ENCODE measurements at regions not wholly inside any gene's neighbourhood (a gene's known extent, or its start where the extent isn't known, plus 50 kb on each side); places are given as distances from the start of the nearest gene placed in this dataset.
A peak's percentile ranks its signal among the peaks of the same experiment; 100 is the strongest.

DNA sequence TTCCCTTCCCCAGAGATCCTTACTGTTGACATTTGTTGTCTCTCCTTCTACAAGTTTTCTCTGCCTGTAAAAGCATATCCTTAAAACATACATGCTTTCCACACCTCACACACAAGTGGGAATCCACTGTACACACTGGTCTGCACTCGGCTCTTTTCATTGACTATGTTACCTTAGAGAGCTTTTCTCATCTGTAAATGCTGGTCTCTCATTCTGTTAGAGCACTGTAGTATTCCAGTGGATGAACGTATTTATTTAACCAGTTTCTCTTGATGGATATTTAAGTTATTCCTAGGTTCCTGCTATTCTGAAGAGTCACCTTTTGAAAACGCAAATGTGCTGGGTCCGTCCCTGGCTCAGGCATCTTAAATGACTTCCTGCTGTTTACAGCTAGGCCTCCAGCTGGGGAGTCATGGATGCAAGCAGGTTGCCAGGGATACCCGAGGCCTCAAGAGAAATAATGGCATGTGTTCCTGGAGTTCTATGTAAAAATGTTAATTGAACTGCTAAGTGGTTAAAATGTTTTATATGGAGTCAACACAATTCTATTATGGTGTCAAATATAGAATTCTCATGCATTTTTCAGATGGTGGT lies 61.1 kb upstream of the TGM3 start:
- TF ChIP-seq, protein P1, sequence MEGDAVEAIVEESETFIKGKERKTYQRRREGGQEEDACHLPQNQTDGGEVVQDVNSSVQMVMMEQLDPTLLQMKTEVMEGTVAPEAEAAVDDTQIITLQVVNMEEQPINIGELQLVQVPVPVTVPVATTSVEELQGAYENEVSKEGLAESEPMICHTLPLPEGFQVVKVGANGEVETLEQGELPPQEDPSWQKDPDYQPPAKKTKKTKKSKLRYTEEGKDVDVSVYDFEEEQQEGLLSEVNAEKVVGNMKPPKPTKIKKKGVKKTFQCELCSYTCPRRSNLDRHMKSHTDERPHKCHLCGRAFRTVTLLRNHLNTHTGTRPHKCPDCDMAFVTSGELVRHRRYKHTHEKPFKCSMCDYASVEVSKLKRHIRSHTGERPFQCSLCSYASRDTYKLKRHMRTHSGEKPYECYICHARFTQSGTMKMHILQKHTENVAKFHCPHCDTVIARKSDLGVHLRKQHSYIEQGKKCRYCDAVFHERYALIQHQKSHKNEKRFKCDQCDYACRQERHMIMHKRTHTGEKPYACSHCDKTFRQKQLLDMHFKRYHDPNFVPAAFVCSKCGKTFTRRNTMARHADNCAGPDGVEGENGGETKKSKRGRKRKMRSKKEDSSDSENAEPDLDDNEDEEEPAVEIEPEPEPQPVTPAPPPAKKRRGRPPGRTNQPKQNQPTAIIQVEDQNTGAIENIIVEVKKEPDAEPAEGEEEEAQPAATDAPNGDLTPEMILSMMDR (IDR thresholded peaks at IDR 0.05; ENCODE audit: low read depth, low read length, missing control alignments) = no peak
- H3K4me3 ChIP-seq (replicated peaks; ENCODE audit: low read depth, low read length) = no peak overlapping the region
- DNase-seq (ENCODE audit: extremely low read depth, low read depth) = no peak

DNA sequence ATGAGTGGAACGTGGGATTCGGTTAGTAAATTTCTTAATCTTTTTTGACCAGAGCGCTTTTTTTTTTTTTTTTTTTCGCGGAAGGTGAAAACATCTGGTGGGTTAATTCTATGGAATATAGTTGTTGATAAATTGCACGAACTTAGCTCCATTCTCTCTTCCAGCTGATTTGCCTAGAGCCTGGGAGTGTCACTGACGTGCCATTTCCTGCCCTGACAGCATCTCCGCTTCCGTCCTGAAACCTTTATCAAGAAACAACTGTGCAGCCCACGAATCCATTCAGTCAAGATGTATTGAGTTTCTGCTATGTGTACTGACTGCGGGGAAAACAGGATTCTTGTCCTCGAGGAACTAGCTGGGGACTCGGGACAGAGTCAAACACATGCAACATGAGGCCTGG lies 59.5 kb upstream of the TGM3 start:
- no peak for DNase-seq (ENCODE audit: extremely low read depth, low read depth)
- TF ChIP-seq, protein P1 (IDR thresholded peaks at IDR 0.05; ENCODE audit: low read depth, low read length, missing control alignments) = no peak
- H3K4me3 ChIP-seq (replicated peaks; ENCODE audit: low read depth, low read length) = peak overlapping the region; percentile 25

DNA sequence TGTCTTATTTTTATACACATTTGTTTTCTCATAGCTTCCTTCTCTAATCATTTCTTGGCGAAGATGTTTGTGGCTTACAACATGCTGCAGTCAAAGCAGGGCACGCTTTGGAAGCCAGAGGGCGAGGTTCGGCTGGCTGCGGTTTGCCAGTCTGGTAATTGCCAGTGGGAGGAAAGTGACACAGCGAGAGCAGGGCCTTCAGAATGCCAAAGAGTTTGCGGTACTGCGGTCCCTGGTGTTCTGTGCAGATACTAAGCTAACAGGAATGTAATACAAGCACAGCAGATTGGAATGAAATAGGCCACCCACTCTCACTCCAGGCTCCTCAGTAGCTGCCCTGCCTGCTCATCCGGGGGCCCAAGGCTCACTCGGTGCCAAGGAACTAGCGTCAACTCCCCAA lies 58.7 kb upstream of the TGM3 start:
- TF ChIP-seq, protein P1 (IDR thresholded peaks at IDR 0.05; ENCODE audit: low read depth, low read length, missing control alignments) = peak; percentile 41
- H3K4me3 ChIP-seq (replicated peaks; ENCODE audit: low read depth, low read length) = peak overlapping the region; percentile 25; the same call in 1 of the 2 replicates
- DNase-seq (ENCODE audit: extremely low read depth, low read depth) = peak; percentile 90

DNA sequence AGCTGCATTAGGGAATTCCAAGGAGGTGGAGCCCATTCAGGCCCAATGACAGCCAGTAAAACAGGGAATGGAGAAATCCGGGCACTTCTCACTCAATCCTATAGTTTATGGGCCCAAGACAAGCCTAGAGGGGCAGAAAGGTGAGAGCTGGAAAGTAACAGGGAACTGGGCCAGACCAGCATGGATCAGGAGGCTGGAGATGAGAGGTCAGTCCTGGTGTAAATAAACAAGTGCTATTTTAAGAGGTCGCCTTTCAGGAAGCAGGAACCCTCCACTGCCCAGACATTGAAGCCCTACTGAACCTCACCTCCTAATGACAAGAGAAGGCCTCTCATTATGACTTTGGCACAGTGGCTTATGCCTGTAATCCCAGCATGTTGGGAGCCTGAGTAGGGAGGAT lies 57.2 kb upstream of the TGM3 start:
- DNase-seq (ENCODE audit: extremely low read depth, low read depth) = no peak
- TF ChIP-seq, protein P1 (IDR thresholded peaks at IDR 0.05; ENCODE audit: low read depth, low read length, missing control alignments) = no peak
- H3K4me3 ChIP-seq (replicated peaks; ENCODE audit: low read depth, low read length) = no peak overlapping the region

DNA sequence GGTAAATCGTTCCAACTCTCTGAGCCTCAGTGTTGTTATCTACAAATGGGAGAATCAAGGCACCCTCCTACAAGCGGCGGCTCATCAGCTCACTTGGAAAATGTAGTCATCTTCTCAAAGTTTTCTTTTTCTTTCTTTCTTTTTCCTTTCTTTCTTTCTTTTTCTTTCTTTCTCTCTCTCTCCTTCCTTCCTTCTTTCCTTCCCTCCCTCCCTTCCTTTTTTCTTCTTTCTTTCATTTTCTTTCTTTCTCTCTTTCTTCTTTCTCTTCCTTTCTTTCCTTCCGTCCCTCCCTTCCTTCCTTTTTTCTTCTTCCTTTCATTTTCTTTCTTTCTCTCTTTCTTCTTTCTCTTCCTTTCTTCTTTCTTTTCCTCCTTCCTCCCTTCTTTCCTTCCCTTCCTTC lies 55.0 kb upstream of the TGM3 start:
- no peak overlapping the region for H3K4me3 ChIP-seq (replicated peaks; ENCODE audit: low read depth, low read length)
- TF ChIP-seq, protein P1 (IDR thresholded peaks at IDR 0.05; ENCODE audit: low read depth, low read length, missing control alignments) = no peak
- no peak for DNase-seq (ENCODE audit: extremely low read depth, low read depth)

DNA sequence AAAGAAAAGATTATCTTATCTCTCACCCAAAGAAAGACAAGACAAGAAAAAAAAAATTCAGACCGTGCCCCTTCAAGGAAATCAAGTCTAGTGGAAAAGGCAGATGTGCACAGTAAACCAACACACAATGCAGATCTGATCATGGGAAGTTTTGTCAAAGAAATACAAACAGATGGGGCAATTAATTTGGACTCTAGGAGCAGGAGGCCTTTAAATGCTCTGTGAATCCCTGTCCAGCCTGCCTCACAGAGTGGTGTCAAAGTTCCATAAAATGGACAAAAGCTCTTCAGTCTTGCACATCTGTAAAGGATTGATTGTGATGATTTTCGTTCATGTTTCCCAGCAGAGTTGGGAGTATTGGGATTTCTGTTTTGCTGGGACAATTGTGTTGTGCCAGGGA lies 53.1 kb upstream of the TGM3 start:
- TF ChIP-seq, protein P1 (IDR thresholded peaks at IDR 0.05; ENCODE audit: low read depth, low read length, missing control alignments) = no peak
- no peak for DNase-seq (ENCODE audit: extremely low read depth, low read depth)
- no peak overlapping the region for H3K4me3 ChIP-seq (replicated peaks; ENCODE audit: low read depth, low read length)

DNA sequence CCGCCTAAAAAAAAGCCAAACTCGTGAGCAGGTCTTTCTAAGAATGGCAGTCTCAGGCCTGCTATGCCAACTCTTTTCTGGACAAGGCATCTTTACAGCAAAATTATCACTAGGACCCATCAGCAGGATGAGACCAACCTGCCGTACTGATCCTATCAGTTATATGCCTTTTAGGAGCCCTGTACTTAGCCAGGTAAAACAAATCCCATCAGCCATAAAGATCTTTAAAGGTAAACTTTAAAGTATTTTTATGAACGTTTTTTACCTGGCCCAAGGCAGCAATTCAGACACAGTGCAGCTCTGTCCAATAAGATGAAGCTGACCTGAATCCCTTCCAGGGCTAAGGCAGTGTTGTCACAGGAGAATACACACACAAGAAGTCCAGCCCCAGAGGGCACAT lies 51.3 kb upstream of the TGM3 start:
- no peak overlapping the region for H3K4me3 ChIP-seq (replicated peaks; ENCODE audit: low read depth, low read length)
- DNase-seq (ENCODE audit: extremely low read depth, low read depth) = no peak
- TF ChIP-seq, protein P1 (IDR thresholded peaks at IDR 0.05; ENCODE audit: low read depth, low read length, missing control alignments) = no peak

All from HFF-Myc (cell line).